Cardiac muscle cell (in vitro differentiated cells and primary cell): ENCODE measurements at regions not wholly inside any gene's neighbourhood (a gene's known extent, or its start where the extent isn't known, plus 50 kb on each side); places are given as distances from the start of the nearest gene placed in this dataset.
A peak's percentile ranks its signal among the peaks of the same experiment; 100 is the strongest.

ENCODE experiments used
- DNase-seq, 2 donors: peaks; one replicate each; pipeline versions ENCODE4 v3.0.0 to v3.0.0-alpha.2; 2010 to 2017; ENCODE audit warnings: low read depth in 1 of 2, low spot score in 1 of 2
- H3K27ac ChIP-seq: fragments of 200-600 bp; sonication (generic); 2 replicates; pipeline ENCODE4 v1.5.1; 2016
- H3K27me3 ChIP-seq: fragments of 200-600 bp; sonication (generic); 2 replicates; pipeline ENCODE4 v1.6.0; 2016; ENCODE audit warnings: control low read depth
- H3K36me3 ChIP-seq: fragments of 200-600 bp; sonication (generic); 2 replicates; pipeline ENCODE4 v1.5.1; 2016; ENCODE audit warnings: control low read depth
- H3K4me1 ChIP-seq: fragments of 200-600 bp; sonication (generic); 2 replicates; pipeline ENCODE4 v1.8.1; 2017; ENCODE audit warnings: low read depth, mild to moderate bottlenecking, mixed run types
- H3K4me3 ChIP-seq: fragments of 200-600 bp; sonication (generic); 2 replicates; pipeline ENCODE4 v1.5.1; 2016; ENCODE audit warnings: mild to moderate bottlenecking
- H3K9me3 ChIP-seq: fragments of 200-600 bp; sonication (generic); 2 replicates; pipeline ENCODE4 v1.5.1; 2017; ENCODE audit warnings: low read depth, mild to moderate bottlenecking, control low read depth
- TF ChIP-seq, protein P1 (sequence below): IDR thresholded peaks from 2 replicates; pipeline ENCODE4 v1.5.1; 2012; ENCODE audit warnings: low read depth, mild to moderate bottlenecking, low read length

DNA sequence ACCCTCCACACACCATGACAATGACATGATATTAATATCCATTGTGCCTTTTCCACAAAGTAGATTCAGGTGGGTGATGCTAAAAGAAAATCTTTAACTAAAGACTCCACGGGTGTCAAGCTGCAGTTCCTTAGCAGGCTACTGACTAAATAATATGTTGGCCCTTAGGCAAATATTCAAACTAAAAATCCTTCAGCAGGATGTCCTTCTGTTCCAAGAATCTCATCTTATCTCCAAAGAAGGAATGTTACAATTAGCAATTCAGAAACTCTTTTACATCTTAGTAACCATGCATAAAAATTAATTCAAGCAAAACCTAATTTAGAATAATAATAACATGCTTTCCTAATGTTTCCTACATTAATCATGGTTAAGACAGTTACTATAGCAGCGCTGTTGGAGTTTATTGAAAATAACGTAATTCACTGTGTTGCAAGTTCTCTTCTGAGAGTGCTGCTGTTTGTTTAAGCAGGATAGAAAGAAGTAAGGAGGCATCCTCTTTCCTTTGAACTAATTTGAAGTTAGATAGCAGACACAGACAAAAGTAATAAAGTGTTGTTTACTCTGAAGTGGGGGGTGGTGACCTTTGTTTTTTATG lies 414.8 kb upstream of the CDH4 start:
- Histone ChIP-seq H3K4me1 (no peaks in the 10 kb centered on the region), H3K4me3 (no peak overlapping the region), H3K36me3 (no peaks in the 10 kb centered on the region), H3K27me3 (no peaks in the 10 kb centered on the region), H3K27ac (no peak overlapping the region), H3K9me3 (no peaks in the 10 kb centered on the region)
- TF ChIP-seq, protein P1, sequence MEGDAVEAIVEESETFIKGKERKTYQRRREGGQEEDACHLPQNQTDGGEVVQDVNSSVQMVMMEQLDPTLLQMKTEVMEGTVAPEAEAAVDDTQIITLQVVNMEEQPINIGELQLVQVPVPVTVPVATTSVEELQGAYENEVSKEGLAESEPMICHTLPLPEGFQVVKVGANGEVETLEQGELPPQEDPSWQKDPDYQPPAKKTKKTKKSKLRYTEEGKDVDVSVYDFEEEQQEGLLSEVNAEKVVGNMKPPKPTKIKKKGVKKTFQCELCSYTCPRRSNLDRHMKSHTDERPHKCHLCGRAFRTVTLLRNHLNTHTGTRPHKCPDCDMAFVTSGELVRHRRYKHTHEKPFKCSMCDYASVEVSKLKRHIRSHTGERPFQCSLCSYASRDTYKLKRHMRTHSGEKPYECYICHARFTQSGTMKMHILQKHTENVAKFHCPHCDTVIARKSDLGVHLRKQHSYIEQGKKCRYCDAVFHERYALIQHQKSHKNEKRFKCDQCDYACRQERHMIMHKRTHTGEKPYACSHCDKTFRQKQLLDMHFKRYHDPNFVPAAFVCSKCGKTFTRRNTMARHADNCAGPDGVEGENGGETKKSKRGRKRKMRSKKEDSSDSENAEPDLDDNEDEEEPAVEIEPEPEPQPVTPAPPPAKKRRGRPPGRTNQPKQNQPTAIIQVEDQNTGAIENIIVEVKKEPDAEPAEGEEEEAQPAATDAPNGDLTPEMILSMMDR, result no peak
- DNase-seq, result no peak

- H3K36me3 ChIP-seq, result no peaks in the 10 kb centered on the region
- no peaks in the 10 kb centered on the region for H3K9me3 ChIP-seq
- H3K27me3 ChIP-seq, result no peaks in the 10 kb centered on the region
- no peak overlapping the region for H3K27ac ChIP-seq
- TF ChIP-seq, protein P1, result no peak
- no peak overlapping the region for H3K4me3 ChIP-seq
- no peaks in the 10 kb centered on the region for H3K4me1 ChIP-seq
- no peak for DNase-seq
These were observed 413.8 kb upstream of the CDH4 start for GRCh38 chr20:60838297-60838696.

DNA sequence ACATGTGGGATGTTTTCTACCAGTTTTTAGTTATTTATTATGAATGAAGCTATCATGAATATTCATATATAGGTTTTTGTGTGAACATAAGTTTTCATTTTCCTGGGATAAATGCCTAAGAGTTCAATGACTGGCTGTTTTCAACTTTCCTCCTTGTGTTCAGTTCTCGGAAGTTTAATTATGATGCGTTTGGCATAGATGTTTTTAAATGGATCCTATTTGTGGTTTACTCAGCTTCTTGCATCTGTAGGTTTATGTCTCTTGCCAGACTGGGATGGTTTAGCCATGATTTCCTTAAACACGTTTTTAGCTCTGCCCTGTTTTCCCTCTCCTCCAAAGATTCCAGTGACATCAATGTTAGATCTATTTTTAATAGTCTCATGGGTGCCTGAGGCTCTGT lies 411.1 kb upstream of the CDH4 start:
- Histone ChIP-seq H3K36me3 (no peaks in the 10 kb centered on the region), H3K9me3 (no peaks in the 10 kb centered on the region), H3K27me3 (no peaks in the 10 kb centered on the region), H3K4me3 (no peak overlapping the region), H3K27ac (no peak overlapping the region), H3K4me1 (no peaks in the 10 kb centered on the region)
- TF ChIP-seq, protein P1, result no peak
- no peak for DNase-seq

DNA sequence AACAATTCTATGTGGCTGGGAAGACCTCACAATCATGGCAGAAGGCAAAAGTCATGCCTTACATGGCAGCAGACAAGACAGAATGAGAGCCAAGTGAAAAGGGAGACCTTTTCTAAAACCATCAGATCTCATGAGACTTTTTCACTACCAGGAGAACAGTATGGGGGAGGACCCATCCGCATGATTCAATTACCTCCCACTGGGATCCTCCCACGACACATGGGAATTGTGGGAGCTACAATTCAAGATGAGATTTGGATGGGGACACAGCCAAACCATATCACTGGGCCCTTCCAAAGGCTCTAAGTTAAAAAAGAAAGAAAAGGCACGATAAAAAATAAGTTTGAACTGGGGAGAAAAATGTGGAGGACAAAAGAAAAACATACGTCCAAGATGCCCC lies 406.9 kb upstream of the CDH4 start:
- TF ChIP-seq, protein P1, result no peak
- Histone ChIP-seq H3K27ac (no peak overlapping the region), H3K36me3 (no peaks in the 10 kb centered on the region), H3K4me3 (no peak overlapping the region), H3K4me1 (no peaks in the 10 kb centered on the region), H3K27me3 (no peaks in the 10 kb centered on the region), H3K9me3 (no peaks in the 10 kb centered on the region)
- no peak for DNase-seq

- DNase-seq, result peak in 1 of 2 donors; percentile 56
- Histone ChIP-seq H3K4me3 (no peak overlapping the region), H3K27ac (no peak overlapping the region), H3K36me3 (no peaks in the 10 kb centered on the region), H3K27me3 (no peaks in the 10 kb centered on the region), H3K4me1 (no peaks in the 10 kb centered on the region), H3K9me3 (no peaks in the 10 kb centered on the region)
- TF ChIP-seq, protein P1, result no peak
These were observed 400.0 kb upstream of the CDH4 start for GRCh38 chr20:60851826-60852704.
